Naive thymus-derived CD4-positive, alpha-beta T cell (primary cell): ENCODE measurements at regions not wholly inside any gene's neighbourhood (a gene's known extent, or its start where the extent isn't known, plus 50 kb on each side); places are given as distances from the start of the nearest gene placed in this dataset.

Experiments
- ATAC-seq: fragments of 150-1000 bp; cut with Tn5 transposase; 2 replicates; pipeline ENCODE4 v1.10.0; 2021; ENCODE audit warnings: mild to moderate bottlenecking, moderate library complexity
- CTCF ChIA-PET: fragments of 350-600 bp; sonication (Branson Sonifier 250); formaldehyde crosslinking; loops from one replicate; lab custom pipeline; 2021; ENCODE audit warnings: antibody characterized with exemption; lab: Charles Lee
- POLR2A ChIA-PET: fragments of 350-600 bp; sonication (Branson Sonifier 250); formaldehyde crosslinking; loops from one replicate; lab custom pipeline; 2021; ENCODE audit warnings: antibody characterized with exemption, inconsistent platforms; lab: Charles Lee
- DNase-seq, 9 donors: peaks; one replicate each; pipeline versions ENCODE4 v3.0.0 to v3.0.0-alpha.2; 2020 to 2022; ENCODE audit warnings: mixed read lengths in 1 of 9
- H3K27ac ChIP-seq: one replicate; pipeline ENCODE4 v1.7.0; 2013; ENCODE audit warnings: mild to moderate bottlenecking, low read depth, low read length, moderate library complexity
- H3K27me3 ChIP-seq, 2 donors: one replicate each; pipeline ENCODE4 v1.7.0; 2013; ENCODE audit warnings: low read length in 2 of 2, mild to moderate bottlenecking in 2 of 2, moderate library complexity in 2 of 2; ENCODE audit not compliant: control insufficient read depth in 2 of 2, insufficient read depth in 2 of 2
- H3K36me3 ChIP-seq, 3 experiments: 1 replicate in 2 of 3; 2 replicates in 1 of 3; pipeline ENCODE4 v1.7.0; 2013; ENCODE audit warnings: low read length in 3 of 3, mild to moderate bottlenecking in 3 of 3, moderate library complexity in 1 of 3; ENCODE audit not compliant: insufficient read depth in 3 of 3, control insufficient read depth in 2 of 3
- H3K4me1 ChIP-seq, 2 donors: one replicate each; pipeline ENCODE4 v1.7.0; 2013; ENCODE audit warnings: low read length in 2 of 2, mild to moderate bottlenecking in 2 of 2, moderate library complexity in 1 of 2; ENCODE audit not compliant: control insufficient read depth in 2 of 2, insufficient read depth in 2 of 2
- H3K4me3 ChIP-seq: 2 replicates; pipeline ENCODE4 v1.7.0; 2013; ENCODE audit warnings: mild to moderate bottlenecking, low read length
- H3K9me3 ChIP-seq, 3 experiments: 1 replicate in 2 of 3; 2 replicates in 1 of 3; pipeline ENCODE4 v1.7.0; 2013; ENCODE audit warnings: low read length in 3 of 3; ENCODE audit not compliant: control insufficient read depth in 2 of 3
- H3K27ac Mint-ChIP-seq, 9 donors: one replicate each; pipeline ENCODE4 v1.8.0; 2020 to 2022; ENCODE audit warnings: mixed read lengths in 9 of 9, mild to moderate bottlenecking in 8 of 9, moderate library complexity in 5 of 9, inconsistent platforms in 2 of 9
- H3K27me3 Mint-ChIP-seq, 5 donors: one replicate each; pipeline ENCODE4 v1.8.0; 2021 to 2022; ENCODE audit warnings: mixed read lengths in 5 of 5, mild to moderate bottlenecking in 1 of 5
- H3K36me3 Mint-ChIP-seq, 5 donors: one replicate each; pipeline ENCODE4 v1.8.0; 2020 to 2022; ENCODE audit warnings: mixed read lengths in 5 of 5, mild to moderate bottlenecking in 3 of 5, inconsistent platforms in 1 of 5
- H3K4me1 Mint-ChIP-seq, 7 donors: one replicate each; pipeline ENCODE4 v1.8.0; 2020 to 2022; ENCODE audit warnings: mixed read lengths in 7 of 7, mild to moderate bottlenecking in 3 of 7, inconsistent platforms in 1 of 7
- H3K4me3 Mint-ChIP-seq, 10 donors: one replicate each; pipeline ENCODE4 v1.8.0; 2020 to 2022; ENCODE audit warnings: mild to moderate bottlenecking in 10 of 10, mixed read lengths in 10 of 10, moderate library complexity in 6 of 10, inconsistent platforms in 2 of 10
- H3K9me3 Mint-ChIP-seq, 11 donors: one replicate each; pipeline ENCODE4 v1.8.0; 2020 to 2022; ENCODE audit warnings: mixed read lengths in 11 of 11, mild to moderate bottlenecking in 4 of 11, inconsistent platforms in 1 of 11, moderate library complexity in 1 of 11
- intact Hi-C, 2 donors: fragments of 100-400 bp; cut with micrococcal nuclease; formaldehyde crosslinking; loops; one replicate each; pipeline ENCODE4 v1.15.1; 2023

GRCh38 chr12:30155001-30155730 is 371.4 kb upstream of the TMTC1 start:
- no peak overlapping the region for H3K27ac Mint-ChIP-seq
- peaks cover 4 to 20% (median 9%) of the 10 kb centered on the region in 11 donors for H3K9me3 Mint-ChIP-seq
- peaks cover 0 to 5% (median 0%) of the 10 kb centered on the region in 5 donors for H3K36me3 Mint-ChIP-seq
- POLR2A ChIA-PET, result no interaction called here
- H3K27me3 Mint-ChIP-seq, result peaks cover 0 to 4% (median 0%) of the 10 kb centered on the region in 5 donors
- intact Hi-C loops, result no loop called here
- H3K27ac ChIP-seq, result no peak overlapping the region
- H3K4me1 Mint-ChIP-seq, result no peaks in the 10 kb centered on the region
- H3K4me3 ChIP-seq, result no peak overlapping the region
- no peaks in the 10 kb centered on the region for H3K9me3 ChIP-seq
- ATAC-seq (no peak), DNase-seq (no peak)
- H3K4me1 ChIP-seq, result no peaks in the 10 kb centered on the region
- H3K36me3 ChIP-seq, result no peaks in the 10 kb centered on the region
- CTCF ChIA-PET, result interaction anchor here (0.6 kb wide), 1 partner anchor 28 kb away, joined by 3 read pairs; no protein-coding TSS in a partner anchor
- H3K4me3 Mint-ChIP-seq, result no peak overlapping the region
- no peaks in the 10 kb centered on the region for H3K27me3 ChIP-seq

- Histone ChIP-seq H3K36me3 (no peaks in the 10 kb centered on the region), H3K4me3 (no peak overlapping the region), H3K27me3 (no peaks in the 10 kb centered on the region), H3K27ac (no peak overlapping the region), H3K4me1 (no peaks in the 10 kb centered on the region), H3K9me3 (no peaks in the 10 kb centered on the region)
- Mint-ChIP-seq H3K4me1 (no peaks in the 10 kb centered on the region), H3K9me3 (peaks cover 4 to 19% (median 9%) of the 10 kb centered on the region in 11 donors), H3K36me3 (peaks cover 0 to 5% (median 0%) of the 10 kb centered on the region in 5 donors), H3K27me3 (peaks cover 0 to 4% (median 0%) of the 10 kb centered on the region in 5 donors), H3K27ac (no peak overlapping the region), H3K4me3 (no peak overlapping the region)
- CTCF ChIA-PET, result no interaction called here
- no peak for DNase-seq
- POLR2A ChIA-PET, result no interaction called here
- ATAC-seq, result no peak
- intact Hi-C loops, result no loop called here
These were observed 370.2 kb upstream of the TMTC1 start for GRCh38 chr12:30153981-30154380.

GRCh38 chr12:30152705-30153104 is 369.0 kb upstream of the TMTC1 start:
- Mint-ChIP-seq H3K36me3 (peaks cover 0 to 5% (median 0%) of the 10 kb centered on the region in 5 donors), H3K27me3 (peaks cover 0 to 4% (median 0%) of the 10 kb centered on the region in 5 donors), H3K4me1 (no peaks in the 10 kb centered on the region), H3K4me3 (no peak overlapping the region), H3K27ac (no peak overlapping the region), H3K9me3 (peaks cover 4 to 19% (median 9%) of the 10 kb centered on the region in 11 donors)
- H3K36me3 ChIP-seq, result no peaks in the 10 kb centered on the region
- H3K27me3 ChIP-seq, result no peaks in the 10 kb centered on the region
- no peaks in the 10 kb centered on the region for H3K4me1 ChIP-seq
- no peaks in the 10 kb centered on the region for H3K9me3 ChIP-seq
- H3K4me3 ChIP-seq, result no peak overlapping the region
- ATAC-seq, result no peak
- ChIA-PET POLR2A (no interaction called here), CTCF (no interaction called here)
- DNase-seq, result no peak
- intact Hi-C loops, result no loop called here
- H3K27ac ChIP-seq, result no peak overlapping the region

GRCh38 chr12:30151831-30152230 is 368.1 kb upstream of the TMTC1 start:
- no peak overlapping the region for H3K27ac Mint-ChIP-seq
- ATAC-seq (no peak), DNase-seq (no peak)
- H3K4me1 Mint-ChIP-seq, result no peaks in the 10 kb centered on the region
- no peaks in the 10 kb centered on the region for H3K27me3 ChIP-seq
- H3K27me3 Mint-ChIP-seq, result peaks cover 0 to 4% (median 0%) of the 10 kb centered on the region in 5 donors
- peaks cover 4 to 20% (median 9%) of the 10 kb centered on the region in 11 donors for H3K9me3 Mint-ChIP-seq
- H3K9me3 ChIP-seq, result no peaks in the 10 kb centered on the region
- no peak overlapping the region for H3K4me3 ChIP-seq
- POLR2A ChIA-PET, result no interaction called here
- intact Hi-C loops, result no loop called here
- no peaks in the 10 kb centered on the region for H3K36me3 ChIP-seq
- CTCF ChIA-PET, result no interaction called here
- H3K27ac ChIP-seq, result no peak overlapping the region
- H3K36me3 Mint-ChIP-seq, result peaks cover 0 to 5% (median 0%) of the 10 kb centered on the region in 5 donors
- no peak overlapping the region for H3K4me3 Mint-ChIP-seq
- no peaks in the 10 kb centered on the region for H3K4me1 ChIP-seq

GRCh38 chr12:30146561-30146960 is 362.8 kb upstream of the TMTC1 start:
- ATAC-seq (no peak), DNase-seq (no peak)
- Mint-ChIP-seq H3K27ac (no peak overlapping the region), H3K4me1 (no peaks in the 10 kb centered on the region), H3K9me3 (peaks cover 0 to 9% (median 2%) of the 10 kb centered on the region in 11 donors), H3K4me3 (no peak overlapping the region), H3K27me3 (peaks cover 0 to 4% (median 0%) of the 10 kb centered on the region in 5 donors), H3K36me3 (no peaks in the 10 kb centered on the region)
- H3K4me1 ChIP-seq, result no peaks in the 10 kb centered on the region
- intact Hi-C loops, result no loop called here
- no peaks in the 10 kb centered on the region for H3K36me3 ChIP-seq
- POLR2A ChIA-PET, result no interaction called here
- no peaks in the 10 kb centered on the region for H3K27me3 ChIP-seq
- H3K27ac ChIP-seq, result no peak overlapping the region
- no peaks in the 10 kb centered on the region for H3K9me3 ChIP-seq
- CTCF ChIA-PET, result no interaction called here
- H3K4me3 ChIP-seq, result no peak overlapping the region

- Mint-ChIP-seq H3K9me3 (peaks cover 0 to 9% (median 0%) of the 10 kb centered on the region in 11 donors), H3K27me3 (peaks cover 0 to 1% (median 0%) of the 10 kb centered on the region in 5 donors), H3K27ac (no peak overlapping the region), H3K4me3 (no peak overlapping the region), H3K4me1 (no peaks in the 10 kb centered on the region), H3K36me3 (no peaks in the 10 kb centered on the region)
- Histone ChIP-seq H3K27me3 (no peaks in the 10 kb centered on the region), H3K27ac (no peak overlapping the region), H3K4me1 (no peaks in the 10 kb centered on the region), H3K4me3 (no peak overlapping the region), H3K9me3 (no peaks in the 10 kb centered on the region), H3K36me3 (no peaks in the 10 kb centered on the region)
- CTCF ChIA-PET, result no interaction called here
- ATAC-seq (no peak), DNase-seq (no peak)
- POLR2A ChIA-PET, result no interaction called here
- intact Hi-C loops, result no loop called here
These were observed 361.9 kb upstream of the TMTC1 start for GRCh38 chr12:30145684-30146032.
